Right renal cortex interstitium (tissue), 3 donors: ENCODE measurements at regions not wholly inside any gene's neighbourhood (a gene's known extent, or its start where the extent isn't known, plus 50 kb on each side); places are given as distances from the start of the nearest gene placed in this dataset.
"Not testable (repeated sequence)": the region's sequence is repeated elsewhere in the genome, so short reads cannot be mapped to it uniquely, and the experiment has no call there.

Source experiments
- DNase-seq, 3 donors: peaks; one replicate each; pipeline ENCODE4 v3.0.0-alpha.2; 2013; ENCODE audit warnings: low read depth in 3 of 3, low spot score in 2 of 3

- no peak for DNase-seq
These were observed 339.6 kb upstream of the PRDM1 start for GRCh38 chr6:105746509-105746908.

GRCh38 chr6:105746130-105746505, 340.0 kb upstream of the PRDM1 start:
- DNase-seq, result no peak

GRCh38 chr6:105745464-105746129, 340.5 kb upstream of the PRDM1 start:
- DNase-seq, result no peak

- DNase-seq, result no peak
These were observed 341.3 kb upstream of the PRDM1 start for GRCh38 chr6:105744815-105745214.

- no peak for DNase-seq
These were observed 338.2 kb upstream of the PREP start for GRCh38 chr6:105740946-105741645.

GRCh38 chr6:105739764-105740163, 336.9 kb upstream of the PREP start:
- DNase-seq, result no peak

GRCh38 chr6:105733556-105734162, 330.8 kb upstream of the PREP start:
- DNase-seq, result no peak

GRCh38 chr6:105728995-105729394, 326.1 kb upstream of the PREP start:
- no peak for DNase-seq

GRCh38 chr6:105726902-105727655, 324.2 kb upstream of the PREP start:
- no peak for DNase-seq

GRCh38 chr6:105714846-105715245, 312.0 kb upstream of the PREP start:
- DNase-seq, result no peak

- no peak for DNase-seq
These were observed 310.7 kb upstream of the PREP start for GRCh38 chr6:105713474-105714118.

- DNase-seq, result no peak
These were observed 308.3 kb upstream of the PREP start for GRCh38 chr6:105711216-105711615.

- DNase-seq, result no peak
These were observed 302.7 kb upstream of the PREP start for GRCh38 chr6:105705608-105706007.

- DNase-seq, result no peak
These were observed 292.6 kb upstream of the PREP start for GRCh38 chr6:105695461-105695860.

- no peak for DNase-seq
These were observed 289.8 kb upstream of the PREP start for GRCh38 chr6:105692613-105693215.

GRCh38 chr6:105691971-105692370, 289.1 kb upstream of the PREP start:
- no peak for DNase-seq

- DNase-seq, result no peak
These were observed 288.2 kb upstream of the PREP start for GRCh38 chr6:105691081-105691480.

GRCh38 chr6:105688573-105688972, 285.7 kb upstream of the PREP start:
- DNase-seq, result no peak

GRCh38 chr6:105686793-105687192, 283.9 kb upstream of the PREP start:
- DNase-seq, result not testable (repeated sequence)

GRCh38 chr6:105681061-105681460, 278.2 kb upstream of the PREP start:
- DNase-seq, result no peak
